ENCODE measurements at regions not wholly inside any gene's neighbourhood (a gene's known extent, or its start where the extent isn't known, plus 50 kb on each side); places are given as distances from the start of the nearest gene placed in this dataset.
A peak's percentile ranks its signal among the peaks of the same experiment; 100 is the strongest.

GRCh38 chr3:177345049-177345972, 148.0 kb upstream of the TBL1XR1 start:
- TF ChIP-seq, protein P1, sequence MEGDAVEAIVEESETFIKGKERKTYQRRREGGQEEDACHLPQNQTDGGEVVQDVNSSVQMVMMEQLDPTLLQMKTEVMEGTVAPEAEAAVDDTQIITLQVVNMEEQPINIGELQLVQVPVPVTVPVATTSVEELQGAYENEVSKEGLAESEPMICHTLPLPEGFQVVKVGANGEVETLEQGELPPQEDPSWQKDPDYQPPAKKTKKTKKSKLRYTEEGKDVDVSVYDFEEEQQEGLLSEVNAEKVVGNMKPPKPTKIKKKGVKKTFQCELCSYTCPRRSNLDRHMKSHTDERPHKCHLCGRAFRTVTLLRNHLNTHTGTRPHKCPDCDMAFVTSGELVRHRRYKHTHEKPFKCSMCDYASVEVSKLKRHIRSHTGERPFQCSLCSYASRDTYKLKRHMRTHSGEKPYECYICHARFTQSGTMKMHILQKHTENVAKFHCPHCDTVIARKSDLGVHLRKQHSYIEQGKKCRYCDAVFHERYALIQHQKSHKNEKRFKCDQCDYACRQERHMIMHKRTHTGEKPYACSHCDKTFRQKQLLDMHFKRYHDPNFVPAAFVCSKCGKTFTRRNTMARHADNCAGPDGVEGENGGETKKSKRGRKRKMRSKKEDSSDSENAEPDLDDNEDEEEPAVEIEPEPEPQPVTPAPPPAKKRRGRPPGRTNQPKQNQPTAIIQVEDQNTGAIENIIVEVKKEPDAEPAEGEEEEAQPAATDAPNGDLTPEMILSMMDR (conservative IDR thresholded peaks at IDR 0.05): no peak
- peak; percentile 29; the same call in 1 of the 2 replicates for TF ChIP-seq ZFX (IDR thresholded peaks at IDR 0.05)

Measured in C4-2B (cell line).